ENCODE measurements at regions not wholly inside any gene's neighbourhood (a gene's known extent, or its start where the extent isn't known, plus 50 kb on each side); places are given as distances from the start of the nearest gene placed in this dataset.

- peak overlapping the region; percentile 76 for H3K27ac ChIP-seq (ENCODE audit: control insufficient read depth, insufficient read depth, low read length)
- DNase-seq (ENCODE audit: low read depth, low spot score) (no peak), FAIRE-seq (peak; percentile 43)
- TF ChIP-seq EZH2 (IDR thresholded peaks at IDR 0.05; ENCODE audit: low read length): no peak
- peak in 2 of 3 experiments; percentile 7 to 44 for TF ChIP-seq CTCF (optimal IDR thresholded peaks at IDR 0.05 in 1 of 3, IDR thresholded peaks at IDR 0.05 in 1 of 3, conservative IDR thresholded peaks at IDR 0.05 in 1 of 3; ENCODE audit: extremely low read depth in 1 of 3, insufficient read depth in 2 of 3, low read length in 3 of 3)
- peak overlapping the region; percentile 54 for H3K9ac ChIP-seq (ENCODE audit: control insufficient read depth, extremely low read depth, insufficient read depth, low read length)
- peak overlapping the region; percentile 35 for H3K4me2 ChIP-seq (ENCODE audit: control insufficient read depth, extremely low read depth, insufficient read depth, low read depth, low read length)
- no peaks in the 10 kb centered on the region for H3K27me3 ChIP-seq (ENCODE audit: control insufficient read depth, extremely low read depth, insufficient read depth, low read length)
- peak overlapping the region; percentile 87 for H2AFZ ChIP-seq (ENCODE audit: control insufficient read depth, low read length)
- H3K79me2 ChIP-seq (ENCODE audit: control insufficient read depth, insufficient read depth, low read length): no peaks in the 10 kb centered on the region
- no peaks in the 10 kb centered on the region for H3K36me3 ChIP-seq (ENCODE audit: control insufficient read depth in 2 of 2, extremely low read depth in 1 of 2, insufficient read depth in 2 of 2, low read length in 2 of 2)
- H4K20me1 ChIP-seq (ENCODE audit: control insufficient read depth, extremely low read depth, insufficient read depth, low read length): no peaks in the 10 kb centered on the region
- peak overlapping the region in 1 of 3 experiments; percentile 21 for H3K4me3 ChIP-seq (ENCODE audit: control insufficient read depth in 2 of 3, extremely low read depth in 1 of 3, insufficient read depth in 2 of 3, low read depth in 1 of 3, low read length in 3 of 3)
- no peaks in the 10 kb centered on the region for H3K9me1 ChIP-seq (ENCODE audit: control insufficient read depth, extremely low read depth, insufficient read depth, low read length)
- dilution Hi-C loops (cut with MboI; ENCODE audit: extremely low pct_ligation_motif_present, low sequenced_read_pairs): no loop called here
- peaks cover 23% of the 10 kb centered on the region for H3K4me1 ChIP-seq (ENCODE audit: control insufficient read depth, extremely low read depth, insufficient read depth, low read length)
- no peaks in the 10 kb centered on the region for H3K9me3 ChIP-seq (ENCODE audit: control insufficient read depth, low read depth, low read length)
Measured at GRCh38 chr12:116497051-116497591, 62.1 kb upstream of the MAP1LC3B2 start.

GRCh38 chr12:116498471-116498870 lies 60.7 kb upstream of the MAP1LC3B2 start:
- Histone ChIP-seq H4K20me1 (ENCODE audit: control insufficient read depth, extremely low read depth, insufficient read depth, low read length) (no peaks in the 10 kb centered on the region), H3K9me1 (ENCODE audit: control insufficient read depth, extremely low read depth, insufficient read depth, low read length) (no peaks in the 10 kb centered on the region), H3K4me2 (ENCODE audit: control insufficient read depth, extremely low read depth, insufficient read depth, low read depth, low read length) (no peak overlapping the region), H3K79me2 (ENCODE audit: control insufficient read depth, insufficient read depth, low read length) (no peaks in the 10 kb centered on the region), H3K9me3 (ENCODE audit: control insufficient read depth, low read depth, low read length) (no peaks in the 10 kb centered on the region), H3K4me1 (ENCODE audit: control insufficient read depth, extremely low read depth, insufficient read depth, low read length) (peaks cover 20% of the 10 kb centered on the region), H3K9ac (ENCODE audit: control insufficient read depth, extremely low read depth, insufficient read depth, low read length) (no peak overlapping the region), H3K4me3 (ENCODE audit: control insufficient read depth in 2 of 3, extremely low read depth in 1 of 3, insufficient read depth in 2 of 3, low read depth in 1 of 3, low read length in 3 of 3) (no peak overlapping the region), H3K27ac (ENCODE audit: control insufficient read depth, insufficient read depth, low read length) (no peak overlapping the region), H2AFZ (ENCODE audit: control insufficient read depth, low read length) (no peak overlapping the region), H3K27me3 (ENCODE audit: control insufficient read depth, extremely low read depth, insufficient read depth, low read length) (no peaks in the 10 kb centered on the region), H3K36me3 (ENCODE audit: control insufficient read depth in 2 of 2, extremely low read depth in 1 of 2, insufficient read depth in 2 of 2, low read length in 2 of 2) (no peaks in the 10 kb centered on the region)
- no peak for TF ChIP-seq EZH2 (IDR thresholded peaks at IDR 0.05; ENCODE audit: low read length)
- TF ChIP-seq CTCF (optimal IDR thresholded peaks at IDR 0.05 in 1 of 3, IDR thresholded peaks at IDR 0.05 in 1 of 3, conservative IDR thresholded peaks at IDR 0.05 in 1 of 3; ENCODE audit: extremely low read depth in 1 of 3, insufficient read depth in 2 of 3, low read length in 3 of 3): no peak
- dilution Hi-C loops (cut with MboI; ENCODE audit: extremely low pct_ligation_motif_present, low sequenced_read_pairs): no loop called here
- no peak for DNase-seq (ENCODE audit: low read depth, low spot score)
- no peak for FAIRE-seq
